Pancreas (tissue), 10 donors: ENCODE measurements at regions not wholly inside any gene's neighbourhood (a gene's known extent, or its start where the extent isn't known, plus 50 kb on each side); places are given as distances from the start of the nearest gene placed in this dataset.

Experiments used
- ATAC-seq, 4 donors: fragments of 200-7000 bp; cut with Tn5 transposase; one replicate each; pipeline versions ENCODE4 v1.8.0 to v1.9.1; 2020; ENCODE audit warnings: mild to moderate bottlenecking in 4 of 4, moderate library complexity in 4 of 4
- DNase-seq, 6 donors: peaks; one replicate each; pipeline ENCODE4 v3.0.0-alpha.2; 2020
- FAIRE-seq: peaks from 2 replicates; lab custom pipeline; 2012; peaks lifted over from hg19 to GRCh38; lab: Jason Lieb, UNC
- H3K27ac ChIP-seq, 4 donors: fragments of 200-600 bp; sonication (generic); 1 replicate in 3 of 4; 2 replicates in 1 of 4; pipeline versions ENCODE4 v1.5.0 to v1.8.0; 2020
- H3K27me3 ChIP-seq, 4 donors: fragments of 200-600 bp; one replicate each; pipeline ENCODE4 v1.8.0; 2021
- H3K36me3 ChIP-seq, 3 donors: fragments of 200-600 bp; sonication (generic) in 1 of 3; one replicate each; pipeline versions ENCODE4 v1.5.0 to v1.8.0; 2020 to 2021
- H3K4me1 ChIP-seq, 3 donors: fragments of 200-600 bp; one replicate each; pipeline ENCODE4 v1.8.0; 2021
- H3K4me3 ChIP-seq, 4 donors: fragments of 200-600 bp; sonication (generic) in 2 of 4; one replicate each; pipeline versions ENCODE4 v1.5.0 to v1.8.0; 2020 to 2021
- H3K9me3 ChIP-seq, 4 donors: fragments of 200-600 bp; one replicate each; pipeline ENCODE4 v1.8.0; 2021
- CTCF ChIP-seq, 4 donors: fragments of 200-600 bp; sonication (generic) in 3 of 4; IDR thresholded peaks; one replicate each; pipeline versions ENCODE4 v1.5.0 to v1.8.0; 2021; ENCODE audit warnings: antibody characterized with exemption in 4 of 4
- WGBS, 2 donors: extraction: QIAGEN DNeasy Blood & Tissue Kit; methylation state at CpG; one replicate each; pipeline ENCODE4 v1.1.7; 2013; 5-methylcytosine and 5-hydroxymethylcytosine counted together
- intact Hi-C, 3 donors: fragments of 100-400 bp; cut with DNase I; formaldehyde crosslinking; loops; one replicate each; pipeline versions ENCODE4 v1.11.1 to v1.14.2; 2022
- donor health status: healthy with polysubstance abuse.
- donor health status: DM: no; HTN: no; CAD: no; lungs with moderate emphysema.
- donor health status: DM: no; HTN: no; CAD: no.
- donor health status: control.
- donor health status: control.
- donor health status: Bipolar disorder and iron deficiency.
- donor health status: DM: yes; HTN: yes; CAD: no.
- donor health status: DM: no; HTN: no; CAD: no.
- donor health status: DM: no; HTN: no; CAD: no.
- donor health status: DM: yes; HTN: yes; CAD: no.

GRCh38 chr20:21801193-21801592 lies 95.7 kb downstream of the PAX1 start:
- H3K27me3 ChIP-seq: no peaks in the 10 kb centered on the region
- no peaks in the 10 kb centered on the region for H3K4me1 ChIP-seq
- FAIRE-seq (no peak), DNase-seq (no peak), ATAC-seq (no peak)
- TF ChIP-seq CTCF (IDR thresholded peaks at IDR 0.05): no peak
- H3K36me3 ChIP-seq: no peaks in the 10 kb centered on the region
- H3K9me3 ChIP-seq: no peaks in the 10 kb centered on the region
- intact Hi-C loops: no loop called here
- H3K27ac ChIP-seq: no peak overlapping the region
- no peak overlapping the region for H3K4me3 ChIP-seq
- 44 to 52% methylated on average over 4 of the region's 4 CpGs for whole genome bisulfite sequencing, 2 donors

GRCh38 chr20:21798384-21798783 lies 92.9 kb downstream of the PAX1 start:
- H3K9me3 ChIP-seq: no peaks in the 10 kb centered on the region
- no peaks in the 10 kb centered on the region for H3K27me3 ChIP-seq
- H3K4me3 ChIP-seq: no peak overlapping the region
- H3K27ac ChIP-seq: no peak overlapping the region
- no peak for TF ChIP-seq CTCF (IDR thresholded peaks at IDR 0.05)
- no peak for FAIRE-seq
- intact Hi-C loops: no loop called here
- no peaks in the 10 kb centered on the region for H3K4me1 ChIP-seq
- 74 to 86% methylated on average over 5 of the region's 5 CpGs for WGBS, 2 donors
- H3K36me3 ChIP-seq: no peaks in the 10 kb centered on the region
- no peak for ATAC-seq
- no peak for DNase-seq

- no peak overlapping the region for H3K27ac ChIP-seq
- WGBS, 2 donors: 51 to 62% methylated on average over 1 of the region's 1 CpG
- FAIRE-seq (no peak), DNase-seq (no peak), ATAC-seq (no peak)
- H3K9me3 ChIP-seq: no peaks in the 10 kb centered on the region
- no peaks in the 10 kb centered on the region for H3K4me1 ChIP-seq
- no peaks in the 10 kb centered on the region for H3K36me3 ChIP-seq
- H3K4me3 ChIP-seq: no peak overlapping the region
- intact Hi-C loops: no loop called here
- no peaks in the 10 kb centered on the region for H3K27me3 ChIP-seq
- no peak for TF ChIP-seq CTCF (IDR thresholded peaks at IDR 0.05)
Measured at GRCh38 chr20:21796059-21796458, 90.6 kb downstream of the PAX1 start.

DNA sequence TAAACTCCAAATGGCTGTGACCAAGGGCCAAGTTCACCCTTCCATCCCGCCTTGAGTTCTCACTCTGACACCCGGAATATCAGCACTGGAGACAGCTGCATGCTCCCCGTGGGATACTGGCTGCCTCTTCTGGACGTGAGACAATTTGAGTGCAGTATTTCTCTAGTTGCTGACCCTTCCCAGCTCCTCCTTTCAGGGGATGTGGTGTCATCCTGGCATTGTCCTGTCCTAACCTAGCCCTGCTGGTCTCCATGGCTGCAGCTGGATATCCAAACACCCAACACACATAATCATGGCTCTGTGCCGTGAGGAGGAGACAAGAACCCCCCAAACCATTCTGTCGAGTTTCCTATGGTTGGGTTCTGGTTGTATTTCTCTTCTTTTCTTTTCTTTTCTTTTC lies 82.6 kb downstream of the PAX1 start:
- no peak for ATAC-seq
- no peaks in the 10 kb centered on the region for H3K36me3 ChIP-seq
- H3K4me3 ChIP-seq: no peak overlapping the region
- no peaks in the 10 kb centered on the region for H3K4me1 ChIP-seq
- H3K27me3 ChIP-seq: no peaks in the 10 kb centered on the region
- DNase-seq: no peak
- no peak overlapping the region for H3K27ac ChIP-seq
- WGBS, 2 donors: 46 to 68% methylated on average over 6 of the region's 6 CpGs
- no peaks in the 10 kb centered on the region for H3K9me3 ChIP-seq
- TF ChIP-seq CTCF (IDR thresholded peaks at IDR 0.05): no peak
- FAIRE-seq: no peak
- intact Hi-C loops: no loop called here

- intact Hi-C loops: no loop called here
- ATAC-seq (no peak), DNase-seq (no peak), FAIRE-seq (no peak)
- WGBS, 2 donors: 44 to 45% methylated on average over 24 of the region's 24 CpGs
- Histone ChIP-seq H3K4me1 (no peaks in the 10 kb centered on the region), H3K27ac (no peak overlapping the region), H3K36me3 (no peaks in the 10 kb centered on the region), H3K9me3 (no peaks in the 10 kb centered on the region), H3K4me3 (no peak overlapping the region), H3K27me3 (no peaks in the 10 kb centered on the region)
- no peak for TF ChIP-seq CTCF (IDR thresholded peaks at IDR 0.05)
Measured at GRCh38 chr20:21781446-21782075, 76.1 kb downstream of the PAX1 start.
